Sigmoid colon (tissue), 6 donors: ENCODE measurements at regions not wholly inside any gene's neighbourhood (a gene's known extent, or its start where the extent isn't known, plus 50 kb on each side); places are given as distances from the start of the nearest gene placed in this dataset.

ENCODE experiments used
- DNase-seq: peaks from one replicate; pipeline ENCODE4 v3.0.0-alpha.2; 2019
- H3K27ac ChIP-seq, 4 donors: fragments of 200-600 bp; sonication (generic); one replicate each; pipeline ENCODE4 v1.5.1; 2016 to 2019; ENCODE audit warnings: mild to moderate bottlenecking in 1 of 4
- H3K27me3 ChIP-seq, 3 donors: fragments of 200-600 bp; sonication (generic); one replicate each; pipeline ENCODE4 v1.5.1; 2019; ENCODE audit warnings: mild to moderate bottlenecking in 1 of 3
- H3K36me3 ChIP-seq, 4 donors: fragments of 200-600 bp; sonication (generic); one replicate each; pipeline ENCODE4 v1.5.1; 2016 to 2019
- H3K4me1 ChIP-seq, 4 donors: fragments of 200-600 bp; sonication (generic); one replicate each; pipeline ENCODE4 v1.5.1; 2017 to 2019
- H3K4me3 ChIP-seq, 4 donors: fragments of 200-600 bp; sonication (generic); one replicate each; pipeline ENCODE4 v1.5.1; 2017 to 2019; ENCODE audit warnings: mild to moderate bottlenecking in 2 of 4, moderate library complexity in 1 of 4
- H3K9me3 ChIP-seq, 4 donors: fragments of 200-600 bp in 3 of 4; sonication (generic) in 3 of 4; one replicate each; pipeline versions ENCODE4 v1.5.1 to v1.6.1; 2013 to 2019
- CTCF ChIP-seq, 4 experiments: fragments of 450-650 bp in 3 of 4; fragments of 200-600 bp in 1 of 4; IDR thresholded peaks; one replicate each; pipeline ENCODE4 v1.5.1; 2016 to 2019; ENCODE audit warnings: antibody characterized with exemption in 4 of 4, mild to moderate bottlenecking in 3 of 4, moderate library complexity in 2 of 4
- EP300 ChIP-seq, 4 donors: sonication (generic); formaldehyde crosslinking; IDR thresholded peaks; one replicate each; pipeline ENCODE4 v1.6.1; 2017; ENCODE audit warnings: antibody characterized with exemption in 4 of 4
- POLR2A ChIP-seq, 2 donors: fragments of 450-650 bp; IDR thresholded peaks; one replicate each; pipeline ENCODE4 v1.6.1; 2016; ENCODE audit warnings: antibody characterized with exemption in 2 of 2, mild to moderate bottlenecking in 2 of 2, moderate library complexity in 2 of 2
- POLR2AphosphoS5 ChIP-seq, 4 donors: sonication (generic); formaldehyde crosslinking; IDR thresholded peaks; one replicate each; pipeline ENCODE4 v1.6.1; 2017; ENCODE audit warnings: antibody characterized with exemption in 4 of 4
- WGBS, 2 donors: extraction: QIAGEN DNeasy Blood & Tissue Kit; methylation state at CpG; one replicate each; pipeline ENCODE4 v1.1.7; 2013; 5-methylcytosine and 5-hydroxymethylcytosine counted together
- intact Hi-C: fragments of 100-400 bp; cut with DNase I; formaldehyde crosslinking; loops from one replicate; pipeline ENCODE4 v1.15.1; 2023
- donor health status: healthy with polysubstance abuse.
- donor health status: healthy.

GRCh38 chr1:94621395-94621794, 79.8 kb upstream of the F3 start:
- Histone ChIP-seq H3K4me1 (peaks cover 0 to 18% (median 11%) of the 10 kb centered on the region in 4 donors), H3K4me3 (no peak overlapping the region), H3K36me3 (no peaks in the 10 kb centered on the region), H3K9me3 (no peaks in the 10 kb centered on the region), H3K27me3 (no peaks in the 10 kb centered on the region), H3K27ac (peak overlapping the region in 1 of 4 donors; percentile 17)
- WGBS, 2 donors, result 11 to 54% methylated on average over 3 of the region's 3 CpGs
- DNase-seq, result no peak
- intact Hi-C loops, result no loop called here
- TF ChIP-seq POLR2A (IDR thresholded peaks at IDR 0.05) (no peak), EP300 (IDR thresholded peaks at IDR 0.05) (no peak), POLR2AphosphoS5 (IDR thresholded peaks at IDR 0.05) (no peak), CTCF (IDR thresholded peaks at IDR 0.05) (no peak)

GRCh38 chr1:94620345-94621031, 78.9 kb upstream of the F3 start:
- DNase-seq, result no peak
- Histone ChIP-seq H3K36me3 (no peaks in the 10 kb centered on the region), H3K27ac (peak overlapping the region in 2 of 4 donors; percentile 17 to 19), H3K4me3 (no peak overlapping the region), H3K9me3 (no peaks in the 10 kb centered on the region), H3K27me3 (no peaks in the 10 kb centered on the region), H3K4me1 (peaks cover 0 to 18% (median 11%) of the 10 kb centered on the region in 4 donors)
- intact Hi-C loops, result no loop called here
- TF ChIP-seq EP300 (IDR thresholded peaks at IDR 0.05), result no peak
- TF ChIP-seq POLR2A (IDR thresholded peaks at IDR 0.05), result no peak
- no peak for TF ChIP-seq CTCF (IDR thresholded peaks at IDR 0.05)
- no peak for TF ChIP-seq POLR2AphosphoS5 (IDR thresholded peaks at IDR 0.05)
- WGBS, 2 donors, result 61 to 84% methylated on average over 10 of the region's 10 CpGs

- intact Hi-C loops, result no loop called here
- TF ChIP-seq CTCF (IDR thresholded peaks at IDR 0.05), result no peak
- TF ChIP-seq EP300 (IDR thresholded peaks at IDR 0.05), result no peak
- TF ChIP-seq POLR2A (IDR thresholded peaks at IDR 0.05), result no peak
- no peak for TF ChIP-seq POLR2AphosphoS5 (IDR thresholded peaks at IDR 0.05)
- 28 to 55% methylated on average over 1 of the region's 1 CpG for WGBS, 2 donors
- no peaks in the 10 kb centered on the region for H3K9me3 ChIP-seq
- no peaks in the 10 kb centered on the region for H3K36me3 ChIP-seq
- no peak for DNase-seq
- H3K4me1 ChIP-seq, result peaks cover 0 to 18% (median 11%) of the 10 kb centered on the region in 4 donors
- H3K27ac ChIP-seq, result no peak overlapping the region
- no peak overlapping the region for H3K4me3 ChIP-seq
- no peaks in the 10 kb centered on the region for H3K27me3 ChIP-seq
These were observed 78.2 kb upstream of the F3 start for GRCh38 chr1:94619731-94620130.

GRCh38 chr1:94617957-94618739, 76.6 kb upstream of the F3 start:
- TF ChIP-seq POLR2A (IDR thresholded peaks at IDR 0.05) (no peak), POLR2AphosphoS5 (IDR thresholded peaks at IDR 0.05) (no peak), CTCF (IDR thresholded peaks at IDR 0.05) (no peak), EP300 (IDR thresholded peaks at IDR 0.05) (no peak)
- no peak overlapping the region for H3K4me3 ChIP-seq
- H3K9me3 ChIP-seq, result no peaks in the 10 kb centered on the region
- peaks cover 0 to 18% (median 11%) of the 10 kb centered on the region in 4 donors for H3K4me1 ChIP-seq
- intact Hi-C loops, result no loop called here
- H3K36me3 ChIP-seq, result no peaks in the 10 kb centered on the region
- H3K27ac ChIP-seq, result no peak overlapping the region
- no peak for DNase-seq
- H3K27me3 ChIP-seq, result no peaks in the 10 kb centered on the region
- 95 to 96% methylated on average over 13 of the region's 13 CpGs for WGBS, 2 donors
